ENCODE measurements at regions not wholly inside any gene's neighbourhood (a gene's known extent, or its start where the extent isn't known, plus 50 kb on each side); places are given as distances from the start of the nearest gene placed in this dataset.

- H4K20me1 ChIP-seq (ENCODE audit: insufficient read depth, low read length), result no peaks in the 10 kb centered on the region
- no peaks in the 10 kb centered on the region for H3K4me1 ChIP-seq (ENCODE audit: insufficient read depth, low read length)
- no peak overlapping the region for H3K4me3 ChIP-seq (ENCODE audit: low read depth in 1 of 2, low read length in 2 of 2)
- H3K79me2 ChIP-seq (ENCODE audit: insufficient read depth, low read length), result no peaks in the 10 kb centered on the region
- TF ChIP-seq CTCF (IDR thresholded peaks at IDR 0.05; ENCODE audit: borderline replicate concordance, extremely low read depth, low read length, poor library complexity, severe bottlenecking) (no peak), EZH2 (IDR thresholded peaks at IDR 0.05; ENCODE audit: borderline replicate concordance, low read depth, low read length, severe bottlenecking) (no peak)
- no peaks in the 10 kb centered on the region for H3K36me3 ChIP-seq (ENCODE audit: insufficient read depth, low read length)
- no peak overlapping the region for H3K27ac ChIP-seq (ENCODE audit: low read length)
- no peaks in the 10 kb centered on the region for H3K9me3 ChIP-seq (ENCODE audit: insufficient read depth, low read length, severe bottlenecking)
- ATAC-seq (ENCODE audit: insufficient read depth, low read depth) (no peak), DNase-seq (no peak)
- H3K9ac ChIP-seq (ENCODE audit: low read depth, low read length), result no peak overlapping the region
- H3K4me2 ChIP-seq (ENCODE audit: insufficient read depth, low read length), result no peak overlapping the region
- H2AFZ ChIP-seq (ENCODE audit: low read depth, low read length), result no peak overlapping the region
- peaks cover 12% of the 10 kb centered on the region for H3K27me3 ChIP-seq (ENCODE audit: insufficient read depth, low read length, poor library complexity)
Observed at GRCh38 chr13:30026093-30026492, 175.7 kb upstream of the UBL3 start.

- Histone ChIP-seq H3K9ac (ENCODE audit: low read depth, low read length) (no peak overlapping the region), H3K9me3 (ENCODE audit: insufficient read depth, low read length, severe bottlenecking) (no peaks in the 10 kb centered on the region), H3K4me3 (ENCODE audit: low read depth in 1 of 2, low read length in 2 of 2) (no peak overlapping the region), H3K4me1 (ENCODE audit: insufficient read depth, low read length) (no peaks in the 10 kb centered on the region), H3K4me2 (ENCODE audit: insufficient read depth, low read length) (no peak overlapping the region), H3K79me2 (ENCODE audit: insufficient read depth, low read length) (no peaks in the 10 kb centered on the region), H3K27me3 (ENCODE audit: insufficient read depth, low read length, poor library complexity) (peaks cover 11% of the 10 kb centered on the region), H4K20me1 (ENCODE audit: insufficient read depth, low read length) (no peaks in the 10 kb centered on the region), H3K27ac (ENCODE audit: low read length) (no peak overlapping the region), H2AFZ (ENCODE audit: low read depth, low read length) (no peak overlapping the region), H3K36me3 (ENCODE audit: insufficient read depth, low read length) (no peaks in the 10 kb centered on the region)
- ATAC-seq (ENCODE audit: insufficient read depth, low read depth) (no peak), DNase-seq (no peak)
- no peak for TF ChIP-seq CTCF (IDR thresholded peaks at IDR 0.05; ENCODE audit: borderline replicate concordance, extremely low read depth, low read length, poor library complexity, severe bottlenecking)
- TF ChIP-seq EZH2 (IDR thresholded peaks at IDR 0.05; ENCODE audit: borderline replicate concordance, low read depth, low read length, severe bottlenecking), result no peak
Observed at GRCh38 chr13:30025351-30025750, 174.9 kb upstream of the UBL3 start.

GRCh38 chr13:30024125-30024865 lies 173.9 kb upstream of the UBL3 start:
- no peak for DNase-seq
- no peak for ATAC-seq (ENCODE audit: insufficient read depth, low read depth)
- Histone ChIP-seq H3K4me1 (ENCODE audit: insufficient read depth, low read length) (no peaks in the 10 kb centered on the region), H3K36me3 (ENCODE audit: insufficient read depth, low read length) (no peaks in the 10 kb centered on the region), H3K9ac (ENCODE audit: low read depth, low read length) (no peak overlapping the region), H3K27ac (ENCODE audit: low read length) (no peak overlapping the region), H3K4me2 (ENCODE audit: insufficient read depth, low read length) (no peak overlapping the region), H4K20me1 (ENCODE audit: insufficient read depth, low read length) (no peaks in the 10 kb centered on the region), H3K4me3 (ENCODE audit: low read depth in 1 of 2, low read length in 2 of 2) (no peak overlapping the region), H3K9me3 (ENCODE audit: insufficient read depth, low read length, severe bottlenecking) (no peaks in the 10 kb centered on the region), H3K27me3 (ENCODE audit: insufficient read depth, low read length, poor library complexity) (peaks cover 7% of the 10 kb centered on the region), H3K79me2 (ENCODE audit: insufficient read depth, low read length) (no peaks in the 10 kb centered on the region), H2AFZ (ENCODE audit: low read depth, low read length) (no peak overlapping the region)
- TF ChIP-seq CTCF (IDR thresholded peaks at IDR 0.05; ENCODE audit: borderline replicate concordance, extremely low read depth, low read length, poor library complexity, severe bottlenecking) (no peak), EZH2 (IDR thresholded peaks at IDR 0.05; ENCODE audit: borderline replicate concordance, low read depth, low read length, severe bottlenecking) (no peak)
